Calu3 (cell line): ENCODE measurements at regions not wholly inside any gene's neighbourhood (a gene's known extent, or its start where the extent isn't known, plus 50 kb on each side); places are given as distances from the start of the nearest gene placed in this dataset.
"Not testable (repeated sequence)": the region's sequence is repeated elsewhere in the genome, so short reads cannot be mapped to it uniquely, and the experiment has no call there.

Source experiments
- BruUV-seq: library from RNA; stranded (reverse); fragments of 400-500 nt; replicated peaks from 2 replicates; lab custom pipeline; 2021; lab: Mats Ljungman, UMichigan
- CTCF ChIA-PET: fragments of 300-600 bp; sonication (Branson Sonifier 250); formaldehyde crosslinking; loops from one replicate; lab custom pipeline; 2022; ENCODE audit warnings: antibody characterized with exemption; lab: Charles Lee
- DNase-seq: peaks from one replicate; pipeline ENCODE4 v3.0.0; 2022
- H3K27ac Mint-ChIP-seq: one replicate; pipeline ENCODE4 v1.8.0; 2022; ENCODE audit warnings: mixed read lengths; ENCODE audit not compliant: unreplicated experiment
- H3K27me3 Mint-ChIP-seq: one replicate; pipeline ENCODE4 v1.8.0; 2022; ENCODE audit warnings: mixed read lengths; ENCODE audit not compliant: unreplicated experiment
- H3K36me3 Mint-ChIP-seq: one replicate; pipeline ENCODE4 v1.8.0; 2022; ENCODE audit warnings: mild to moderate bottlenecking, moderate library complexity, mixed read lengths; ENCODE audit not compliant: insufficient read depth, unreplicated experiment
- H3K4me1 Mint-ChIP-seq: one replicate; pipeline ENCODE4 v1.8.0; 2022; ENCODE audit warnings: mild to moderate bottlenecking, low read depth, mixed read lengths; ENCODE audit not compliant: unreplicated experiment
- H3K4me3 Mint-ChIP-seq: one replicate; pipeline ENCODE4 v1.8.0; 2022; ENCODE audit warnings: mild to moderate bottlenecking, low read depth, moderate library complexity, mixed read lengths; ENCODE audit not compliant: unreplicated experiment
- H3K9me3 Mint-ChIP-seq: one replicate; pipeline ENCODE4 v1.8.0; 2022; ENCODE audit warnings: low read depth, mixed read lengths; ENCODE audit not compliant: unreplicated experiment
- CTCF ChIP-seq: fragments of 200-600 bp; IDR thresholded peaks from one replicate; pipeline ENCODE4 v1.8.0; 2022; ENCODE audit warnings: antibody characterized with exemption; ENCODE audit not compliant: unreplicated experiment
- intact Hi-C: fragments of 100-400 bp; cut with micrococcal nuclease; formaldehyde crosslinking; loops from one replicate; pipeline ENCODE4 v1.10.0; 2022; ENCODE audit not compliant: unreplicated experiment

- peaks cover 25% of the 10 kb centered on the region for H3K4me1 Mint-ChIP-seq
- no peak overlapping the region for H3K27ac Mint-ChIP-seq
- no peaks in the 10 kb centered on the region for H3K27me3 Mint-ChIP-seq
- no peak overlapping the region for H3K4me3 Mint-ChIP-seq
- CTCF ChIA-PET: no interaction called here
- peaks cover 4% of the 10 kb centered on the region for H3K9me3 Mint-ChIP-seq
- H3K36me3 Mint-ChIP-seq: peaks cover 7% of the 10 kb centered on the region
- BruUV-seq: no TSS peak
- no peak for DNase-seq
- TF ChIP-seq CTCF: no peak
- intact Hi-C loops: no loop called here
Measured at GRCh38 chr7:17564678-17565212, 266.3 kb downstream of the AHR start.

- intact Hi-C loops: no loop called here
- Mint-ChIP-seq H3K4me3 (no peak overlapping the region), H3K27ac (no peak overlapping the region), H3K27me3 (no peaks in the 10 kb centered on the region), H3K9me3 (peaks cover 13% of the 10 kb centered on the region), H3K36me3 (no peaks in the 10 kb centered on the region), H3K4me1 (no peaks in the 10 kb centered on the region)
- no peak for DNase-seq
- no peak for TF ChIP-seq CTCF
- CTCF ChIA-PET: no interaction called here
- no TSS peak for BruUV-seq
Measured at GRCh38 chr7:17580141-17580540, 281.7 kb downstream of the AHR start.

GRCh38 chr7:17580856-17581255 is 282.4 kb downstream of the AHR start:
- CTCF ChIA-PET: no interaction called here
- intact Hi-C loops: no loop called here
- BruUV-seq: no TSS peak
- no peak for TF ChIP-seq CTCF
- Mint-ChIP-seq H3K27me3 (no peaks in the 10 kb centered on the region), H3K9me3 (peaks cover 13% of the 10 kb centered on the region), H3K4me3 (no peak overlapping the region), H3K36me3 (no peaks in the 10 kb centered on the region), H3K27ac (no peak overlapping the region), H3K4me1 (no peaks in the 10 kb centered on the region)
- no peak for DNase-seq

GRCh38 chr7:17581301-17581700 is 282.8 kb downstream of the AHR start:
- intact Hi-C loops: no loop called here
- no peaks in the 10 kb centered on the region for H3K27me3 Mint-ChIP-seq
- no peak overlapping the region for H3K27ac Mint-ChIP-seq
- H3K4me1 Mint-ChIP-seq: no peaks in the 10 kb centered on the region
- H3K9me3 Mint-ChIP-seq: peaks cover 13% of the 10 kb centered on the region
- no peak for TF ChIP-seq CTCF
- no peak for DNase-seq
- no peak overlapping the region for H3K4me3 Mint-ChIP-seq
- H3K36me3 Mint-ChIP-seq: no peaks in the 10 kb centered on the region
- no TSS peak for BruUV-seq
- CTCF ChIA-PET: no interaction called here

- intact Hi-C loops, DNase-seq, H3K9me3 Mint-ChIP-seq, H3K27me3 Mint-ChIP-seq, CTCF ChIA-PET, H3K36me3 Mint-ChIP-seq, BruUV-seq, H3K4me3 Mint-ChIP-seq, H3K4me1 Mint-ChIP-seq, H3K27ac Mint-ChIP-seq: not testable (repeated sequence)
Measured at GRCh38 chr7:17582696-17583095, 284.2 kb downstream of the AHR start.
